ACC112 (cell line): ENCODE measurements at regions not wholly inside any gene's neighbourhood (a gene's known extent, or its start where the extent isn't known, plus 50 kb on each side); places are given as distances from the start of the nearest gene placed in this dataset.
"Not testable (repeated sequence)": the region's sequence is repeated elsewhere in the genome, so short reads cannot be mapped to it uniquely, and the experiment has no call there.

Experiments
- H2AFZ ChIP-seq: fragments of 200-600 bp; sonication (generic); one replicate; pipeline ENCODE4 v1.6.0; 2017; ENCODE audit warnings: antibody characterized with exemption, low read length; ENCODE audit not compliant: unreplicated experiment
- H3K27ac ChIP-seq: fragments of 200-600 bp; sonication (generic); 2 replicates; pipeline ENCODE4 v1.5.1; 2014; ENCODE audit warnings: low read depth, mild to moderate bottlenecking, antibody characterized with exemption, low read length, moderate library complexity
- H3K27me3 ChIP-seq: fragments of 200-600 bp; sonication (generic); 2 replicates; pipeline ENCODE4 v1.6.1; 2014; ENCODE audit warnings: mild to moderate bottlenecking, antibody characterized with exemption, low read length, moderate library complexity, mixed read lengths; ENCODE audit not compliant: insufficient read depth
- H3K36me3 ChIP-seq: fragments of 200-600 bp; sonication (generic); 2 replicates; pipeline ENCODE4 v1.6.1; 2016; ENCODE audit warnings: mild to moderate bottlenecking, antibody characterized with exemption, low read length, moderate library complexity, mixed read lengths; ENCODE audit not compliant: insufficient read depth
- H3K4me1 ChIP-seq: fragments of 200-600 bp; sonication (generic); one replicate; pipeline ENCODE4 v1.6.1; 2016; ENCODE audit warnings: low read length, mixed read lengths; ENCODE audit not compliant: insufficient read depth, unreplicated experiment, control insufficient read depth
- H3K4me3 ChIP-seq: fragments of 200-600 bp; sonication (generic); 2 replicates; pipeline ENCODE4 v1.5.1; 2014; ENCODE audit warnings: mild to moderate bottlenecking, low read depth, low read length
- H3K79me2 ChIP-seq: fragments of 200-600 bp; sonication (generic); one replicate; pipeline ENCODE4 v1.6.0; 2016; ENCODE audit warnings: low read length; ENCODE audit not compliant: control insufficient read depth, unreplicated experiment, insufficient read depth

DNA sequence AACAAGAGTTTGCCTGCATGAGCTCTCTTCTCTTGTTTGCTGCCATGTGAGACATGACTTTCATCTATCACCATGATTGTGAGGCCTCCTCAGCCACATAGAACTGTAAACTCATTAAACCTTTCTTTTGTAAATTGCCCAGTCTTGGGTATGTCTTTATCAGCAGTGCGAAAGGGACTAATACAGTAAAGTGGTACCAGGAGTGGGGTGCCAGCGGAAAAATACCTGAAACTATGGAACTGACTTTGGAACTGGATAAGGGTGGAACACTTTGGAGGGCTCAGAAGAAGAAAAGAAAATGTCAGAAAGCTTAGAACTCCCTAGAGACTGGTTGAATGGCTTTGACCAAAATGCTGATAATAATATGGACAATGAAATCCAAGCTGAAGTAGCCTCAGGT is 260.9 kb downstream of the DSC3 start:
- Histone ChIP-seq H3K79me2 (no peaks in the 10 kb centered on the region), H3K27me3 (no peaks in the 10 kb centered on the region), H3K27ac (no peak overlapping the region), H2AFZ (no peak overlapping the region), H3K4me1 (no peaks in the 10 kb centered on the region), H3K36me3 (no peaks in the 10 kb centered on the region), H3K4me3 (no peak overlapping the region)

DNA sequence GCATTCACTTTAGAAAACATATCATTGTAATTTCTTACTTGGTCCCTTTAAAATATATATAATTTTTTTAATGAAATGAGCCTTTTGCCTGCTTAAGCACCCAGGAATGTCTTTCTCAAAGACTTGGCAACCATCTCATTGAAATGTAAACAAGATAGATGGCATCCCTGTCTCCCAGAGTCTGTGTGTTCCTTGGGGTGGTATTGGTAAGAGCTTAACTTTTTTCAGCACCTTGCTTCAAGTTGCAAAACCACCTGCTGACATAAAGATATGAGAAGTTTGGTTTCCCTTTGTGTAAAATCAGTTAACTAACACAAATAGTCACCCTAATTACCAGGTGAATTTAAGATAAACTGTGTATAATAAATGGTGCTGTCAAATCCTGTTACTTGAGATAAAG is 266.9 kb downstream of the DSC3 start:
- Histone ChIP-seq H3K4me1 (no peaks in the 10 kb centered on the region), H3K36me3 (no peaks in the 10 kb centered on the region), H3K4me3 (no peak overlapping the region), H2AFZ (no peak overlapping the region), H3K79me2 (no peaks in the 10 kb centered on the region), H3K27me3 (no peaks in the 10 kb centered on the region), H3K27ac (no peak overlapping the region)

DNA sequence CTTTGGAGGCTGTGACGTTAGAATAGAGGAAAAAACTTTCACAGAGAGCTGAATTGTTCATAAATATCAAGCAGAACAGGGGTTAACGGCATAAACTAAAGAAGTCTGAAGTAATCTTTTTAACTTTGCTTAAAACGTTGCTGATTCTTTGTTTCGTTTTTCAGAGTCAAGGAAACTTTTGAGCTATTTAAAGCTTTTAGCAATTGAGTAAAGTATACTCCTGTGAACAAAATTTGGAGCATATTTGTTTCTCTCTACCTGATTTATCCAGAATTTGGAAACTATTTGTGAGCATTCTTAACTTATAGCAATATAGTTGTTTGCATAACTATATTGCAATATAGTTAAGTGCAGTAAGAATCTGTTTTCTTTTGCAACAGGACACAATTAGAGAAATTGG is 270.4 kb downstream of the DSC3 start:
- not testable (repeated sequence) for H2AFZ ChIP-seq, H3K27ac ChIP-seq, H3K4me1 ChIP-seq, H3K27me3 ChIP-seq, H3K4me3 ChIP-seq, H3K36me3 ChIP-seq, H3K79me2 ChIP-seq

DNA sequence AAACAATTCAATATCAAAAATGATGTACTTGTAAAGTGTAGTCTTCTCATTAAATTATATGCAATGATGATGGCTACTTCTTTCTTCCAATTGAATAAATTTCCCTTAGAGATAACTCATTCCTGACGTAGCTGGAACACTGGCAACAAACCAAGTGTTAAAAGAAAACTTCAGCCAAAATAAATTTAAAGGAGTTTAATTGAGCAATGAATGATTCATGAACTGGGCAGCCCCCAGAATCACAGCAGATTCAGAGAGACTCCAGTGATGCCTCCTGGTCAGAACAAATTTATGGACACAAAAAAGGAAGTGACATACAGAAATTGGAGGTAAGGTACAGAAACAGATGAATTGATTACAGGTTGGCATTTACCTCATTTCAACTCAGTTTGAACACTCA is 276.5 kb downstream of the DSC3 start:
- no peak overlapping the region for H3K4me3 ChIP-seq
- H3K4me1 ChIP-seq, result no peaks in the 10 kb centered on the region
- no peak overlapping the region for H2AFZ ChIP-seq
- H3K27ac ChIP-seq, result no peak overlapping the region
- no peaks in the 10 kb centered on the region for H3K27me3 ChIP-seq
- no peaks in the 10 kb centered on the region for H3K36me3 ChIP-seq
- H3K79me2 ChIP-seq, result no peaks in the 10 kb centered on the region

DNA sequence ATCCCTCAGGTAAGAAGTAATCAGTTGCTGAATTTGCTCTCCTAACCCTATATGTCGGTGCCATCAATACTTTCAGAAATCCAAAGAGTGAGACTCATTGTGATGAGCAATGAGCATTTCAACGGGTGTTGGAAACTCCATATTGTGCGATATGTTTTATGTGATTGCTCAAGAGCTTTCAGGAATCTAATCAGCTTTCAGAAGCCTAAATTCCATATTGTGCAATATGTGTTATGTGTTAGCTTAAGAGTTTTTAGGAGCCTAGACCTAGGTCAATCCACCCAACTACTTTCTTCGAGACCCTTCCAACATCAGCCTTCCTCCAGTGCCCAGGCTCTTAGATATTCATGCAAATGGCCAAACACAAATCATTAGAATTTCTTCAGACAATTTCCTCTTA is 277.3 kb downstream of the DSC3 start:
- H3K4me3 ChIP-seq, result no peak overlapping the region
- H3K79me2 ChIP-seq, result no peaks in the 10 kb centered on the region
- H2AFZ ChIP-seq, result no peak overlapping the region
- no peaks in the 10 kb centered on the region for H3K4me1 ChIP-seq
- no peaks in the 10 kb centered on the region for H3K27me3 ChIP-seq
- no peaks in the 10 kb centered on the region for H3K36me3 ChIP-seq
- H3K27ac ChIP-seq, result no peak overlapping the region

DNA sequence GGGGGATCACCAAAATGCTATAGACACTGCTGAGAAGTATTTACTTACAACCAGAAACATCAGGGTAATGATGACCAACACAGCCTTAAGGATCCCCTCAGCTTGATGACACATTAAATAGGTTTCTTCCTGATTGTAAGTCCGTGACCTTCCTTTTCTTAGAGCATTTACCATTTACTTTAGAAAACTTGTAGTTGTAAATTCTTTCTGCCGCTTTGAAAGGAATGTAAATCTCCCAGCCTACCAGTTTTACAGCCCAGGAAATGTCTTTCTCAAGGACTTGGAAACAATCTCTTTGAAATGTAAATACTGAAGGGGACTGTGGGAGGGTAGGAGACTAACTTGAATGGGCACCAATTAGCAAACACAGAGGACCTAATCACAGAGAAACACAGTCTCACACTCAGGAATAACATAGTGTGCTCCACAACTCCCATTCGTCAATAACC is 278.6 kb downstream of the DSC3 start:
- no peak overlapping the region for H3K4me3 ChIP-seq
- H3K36me3 ChIP-seq, result no peaks in the 10 kb centered on the region
- H3K79me2 ChIP-seq, result no peaks in the 10 kb centered on the region
- H2AFZ ChIP-seq, result no peak overlapping the region
- no peaks in the 10 kb centered on the region for H3K4me1 ChIP-seq
- no peak overlapping the region for H3K27ac ChIP-seq
- H3K27me3 ChIP-seq, result no peaks in the 10 kb centered on the region

DNA sequence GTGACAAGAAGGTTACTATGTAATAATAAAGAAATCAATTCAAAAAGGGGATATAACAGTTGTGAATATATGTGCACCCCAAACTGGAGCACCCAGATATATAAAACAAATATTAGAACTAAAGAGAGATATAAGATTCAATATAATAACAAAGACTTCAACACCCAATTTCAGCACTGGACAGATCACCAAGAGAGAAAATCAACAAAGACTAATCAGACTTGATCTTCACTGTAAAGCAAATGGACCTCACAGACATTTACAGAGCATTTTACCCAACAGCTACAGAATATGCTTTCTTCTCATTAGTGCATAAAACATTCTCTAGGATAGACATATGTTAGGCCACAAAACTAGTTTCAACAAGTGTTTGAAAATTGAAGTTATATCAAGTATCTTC is 287.7 kb downstream of the DSC3 start:
- Histone ChIP-seq H3K27ac (no peak overlapping the region), H3K79me2 (no peaks in the 10 kb centered on the region), H3K27me3 (no peaks in the 10 kb centered on the region), H3K36me3 (no peaks in the 10 kb centered on the region), H2AFZ (no peak overlapping the region), H3K4me3 (no peak overlapping the region), H3K4me1 (no peaks in the 10 kb centered on the region)

DNA sequence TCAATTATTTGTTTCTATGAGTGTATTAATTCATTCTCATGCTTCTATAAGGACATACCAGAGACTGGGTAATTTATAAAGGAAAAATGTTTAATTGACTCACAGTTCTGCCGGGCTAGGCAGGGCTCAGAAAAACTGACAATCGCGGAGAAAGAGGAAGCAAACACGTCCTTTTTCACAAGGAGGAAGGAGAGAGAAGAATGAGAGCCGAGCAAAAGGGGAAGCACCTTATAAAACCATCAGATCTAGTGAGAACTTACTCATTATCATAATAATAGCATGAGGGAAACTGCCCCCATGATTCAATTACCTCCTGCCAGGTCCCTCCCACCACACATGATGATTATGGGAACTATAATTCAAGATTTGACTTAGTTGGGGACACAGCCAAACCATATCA is 294.0 kb downstream of the DSC3 start:
- Histone ChIP-seq H3K79me2 (no peaks in the 10 kb centered on the region), H3K36me3 (no peaks in the 10 kb centered on the region), H2AFZ (no peak overlapping the region), H3K4me3 (no peak overlapping the region), H3K27ac (no peak overlapping the region), H3K4me1 (no peaks in the 10 kb centered on the region), H3K27me3 (no peaks in the 10 kb centered on the region)

DNA sequence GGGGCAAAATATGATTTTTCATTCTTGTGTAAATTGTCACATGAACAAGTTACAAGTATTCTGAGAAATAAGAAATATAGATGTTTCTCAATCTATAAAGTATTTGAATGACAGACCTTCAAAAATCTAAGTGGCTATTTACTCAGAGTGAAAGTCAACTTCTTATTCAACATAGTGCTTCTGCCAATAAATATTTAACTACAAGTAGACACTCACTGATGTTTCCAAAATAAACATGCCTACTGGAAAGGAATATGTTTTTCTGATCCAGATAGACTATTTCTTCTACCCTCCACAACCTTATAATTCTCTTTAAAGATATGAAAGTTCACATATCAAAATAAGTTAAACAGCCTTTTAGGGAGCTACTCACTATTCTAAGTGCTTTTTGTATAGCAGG is 296.3 kb downstream of the DSC3 start:
- no peak overlapping the region for H3K27ac ChIP-seq
- H3K27me3 ChIP-seq, result no peaks in the 10 kb centered on the region
- no peak overlapping the region for H2AFZ ChIP-seq
- H3K4me1 ChIP-seq, result no peaks in the 10 kb centered on the region
- H3K36me3 ChIP-seq, result no peaks in the 10 kb centered on the region
- H3K4me3 ChIP-seq, result no peak overlapping the region
- H3K79me2 ChIP-seq, result no peaks in the 10 kb centered on the region

DNA sequence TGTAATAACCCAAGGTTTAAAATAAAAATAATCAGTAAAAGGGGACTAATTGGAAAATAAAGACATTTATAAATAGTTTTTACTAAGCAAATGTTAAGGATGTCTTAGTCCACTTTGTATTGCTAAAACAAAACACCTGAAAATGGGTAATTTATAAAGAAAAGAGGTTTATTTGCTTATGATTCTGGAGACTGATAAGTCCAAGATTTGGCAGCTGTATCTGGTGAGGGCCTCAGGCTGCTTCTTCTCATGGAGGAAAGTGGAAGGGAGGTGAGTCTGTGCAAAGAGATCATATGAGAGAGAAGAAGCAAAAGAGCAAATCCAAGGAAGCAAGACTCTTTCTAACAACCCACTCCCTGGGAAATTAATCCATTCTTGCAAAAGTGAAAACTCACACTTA is 299.5 kb downstream of the DSC3 start:
- H3K4me1 ChIP-seq, result no peaks in the 10 kb centered on the region
- H3K4me3 ChIP-seq, result no peak overlapping the region
- no peaks in the 10 kb centered on the region for H3K27me3 ChIP-seq
- no peak overlapping the region for H2AFZ ChIP-seq
- no peaks in the 10 kb centered on the region for H3K79me2 ChIP-seq
- H3K27ac ChIP-seq, result no peak overlapping the region
- H3K36me3 ChIP-seq, result no peaks in the 10 kb centered on the region

DNA sequence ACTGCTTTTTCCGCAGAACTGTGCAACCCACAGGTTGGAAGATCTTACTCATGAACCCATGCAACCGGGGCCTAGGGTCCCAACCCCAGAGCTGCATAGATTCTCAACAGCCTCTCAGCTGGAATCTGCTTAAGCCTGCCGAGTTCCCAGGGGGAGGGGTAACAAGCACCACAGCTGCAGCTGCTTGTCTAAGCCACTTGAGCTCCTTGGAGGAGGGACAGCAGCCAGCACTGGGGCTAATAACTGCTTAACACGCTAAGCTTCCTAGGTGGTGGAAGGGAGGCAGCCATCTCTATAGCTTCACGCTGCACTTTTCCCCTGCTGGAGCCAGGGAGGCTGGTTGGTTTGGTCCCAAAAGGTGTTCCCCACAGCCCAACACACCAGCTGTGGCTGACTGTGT is 311.6 kb downstream of the DSC3 start:
- Histone ChIP-seq H3K36me3 (no peaks in the 10 kb centered on the region), H3K4me3 (no peak overlapping the region), H3K27me3 (no peaks in the 10 kb centered on the region), H2AFZ (no peak overlapping the region), H3K4me1 (no peaks in the 10 kb centered on the region), H3K27ac (no peak overlapping the region), H3K79me2 (no peaks in the 10 kb centered on the region)

DNA sequence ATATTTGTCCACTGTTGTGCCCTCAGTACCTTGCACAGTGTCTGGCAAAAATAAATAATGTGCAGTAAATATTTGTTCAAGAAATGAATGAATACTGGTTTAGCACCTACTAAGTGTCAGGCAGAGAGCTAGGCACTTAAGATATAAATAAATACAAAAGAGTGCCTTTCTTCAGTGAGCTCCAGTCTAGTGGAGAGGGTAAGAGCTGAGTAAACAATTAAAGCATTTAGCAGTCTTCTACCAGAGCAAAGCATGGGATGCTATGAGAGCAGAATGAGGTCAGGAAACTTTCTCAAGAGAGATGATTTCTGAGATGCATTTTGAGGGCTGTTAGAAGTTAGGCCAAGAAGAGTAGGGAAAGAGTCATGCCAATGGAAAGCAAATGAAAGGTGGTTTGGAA is 314.7 kb downstream of the DSC3 start:
- Histone ChIP-seq H3K36me3 (no peaks in the 10 kb centered on the region), H3K4me3 (no peak overlapping the region), H3K27ac (no peak overlapping the region), H3K27me3 (no peaks in the 10 kb centered on the region), H3K79me2 (no peaks in the 10 kb centered on the region), H3K4me1 (no peaks in the 10 kb centered on the region), H2AFZ (no peak overlapping the region)
